Peyer's patch (tissue), 4 donors: ENCODE measurements at regions not wholly inside any gene's neighbourhood (a gene's known extent, or its start where the extent isn't known, plus 50 kb on each side); places are given as distances from the start of the nearest gene placed in this dataset.

Experiments
- POLR2A ChIP-seq, 2 donors: fragments of 450-650 bp; IDR thresholded peaks; one replicate each; pipeline ENCODE4 v1.5.1; 2017; ENCODE audit warnings: antibody characterized with exemption in 2 of 2, mild to moderate bottlenecking in 2 of 2, moderate library complexity in 2 of 2
- TF ChIP-seq, protein P1 (sequence below), 6 experiments: fragments of 450-650 bp in 4 of 6; fragments of 200-600 bp in 2 of 6; sonication (generic) in 1 of 6; IDR thresholded peaks; one replicate each; pipeline ENCODE4 v1.5.1; 2017 to 2019; ENCODE audit warnings: antibody characterized with exemption in 6 of 6, mild to moderate bottlenecking in 3 of 6, moderate library complexity in 1 of 6

DNA sequence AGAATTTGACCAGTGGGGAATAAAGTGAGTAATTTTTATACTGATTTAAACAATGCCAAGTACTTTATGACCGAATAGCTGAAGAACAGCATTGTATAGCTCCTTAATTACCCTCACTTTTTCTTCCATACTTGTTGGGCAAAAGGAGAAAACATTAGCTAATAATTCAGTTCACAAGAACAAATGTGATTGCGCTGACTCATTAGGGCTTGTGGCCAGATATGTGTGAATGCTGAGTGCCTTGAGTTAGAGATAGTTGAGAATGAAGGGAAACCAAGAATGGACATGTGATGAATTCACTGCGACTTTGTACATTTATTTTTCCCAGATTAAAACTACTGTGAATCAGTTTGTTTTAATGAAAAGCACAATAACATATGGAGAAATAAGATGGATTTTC lies 669.4 kb downstream of the TFAP2A start:
- no peak for TF ChIP-seq POLR2A (IDR thresholded peaks at IDR 0.05)
- TF ChIP-seq, protein P1, sequence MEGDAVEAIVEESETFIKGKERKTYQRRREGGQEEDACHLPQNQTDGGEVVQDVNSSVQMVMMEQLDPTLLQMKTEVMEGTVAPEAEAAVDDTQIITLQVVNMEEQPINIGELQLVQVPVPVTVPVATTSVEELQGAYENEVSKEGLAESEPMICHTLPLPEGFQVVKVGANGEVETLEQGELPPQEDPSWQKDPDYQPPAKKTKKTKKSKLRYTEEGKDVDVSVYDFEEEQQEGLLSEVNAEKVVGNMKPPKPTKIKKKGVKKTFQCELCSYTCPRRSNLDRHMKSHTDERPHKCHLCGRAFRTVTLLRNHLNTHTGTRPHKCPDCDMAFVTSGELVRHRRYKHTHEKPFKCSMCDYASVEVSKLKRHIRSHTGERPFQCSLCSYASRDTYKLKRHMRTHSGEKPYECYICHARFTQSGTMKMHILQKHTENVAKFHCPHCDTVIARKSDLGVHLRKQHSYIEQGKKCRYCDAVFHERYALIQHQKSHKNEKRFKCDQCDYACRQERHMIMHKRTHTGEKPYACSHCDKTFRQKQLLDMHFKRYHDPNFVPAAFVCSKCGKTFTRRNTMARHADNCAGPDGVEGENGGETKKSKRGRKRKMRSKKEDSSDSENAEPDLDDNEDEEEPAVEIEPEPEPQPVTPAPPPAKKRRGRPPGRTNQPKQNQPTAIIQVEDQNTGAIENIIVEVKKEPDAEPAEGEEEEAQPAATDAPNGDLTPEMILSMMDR (IDR thresholded peaks at IDR 0.05), result no peak
